DOHH2 (cell line): ENCODE measurements at regions not wholly inside any gene's neighbourhood (a gene's known extent, or its start where the extent isn't known, plus 50 kb on each side); places are given as distances from the start of the nearest gene placed in this dataset.

ENCODE experiments used
- CTCF ChIP-seq: fragments of 200-600 bp; sonication (generic); IDR thresholded peaks from one replicate; pipeline ENCODE4 v1.5.1; 2014; ENCODE audit warnings: antibody characterized with exemption, mild to moderate bottlenecking, low read depth, low read length; ENCODE audit not compliant: poor library complexity, severe bottlenecking
- EZH2phosphoT487 ChIP-seq: fragments of 200-600 bp; sonication (generic); IDR thresholded peaks from 2 replicates; pipeline ENCODE4 v1.6.1; 2017; ENCODE audit warnings: borderline replicate concordance, mild to moderate bottlenecking, antibody characterized with exemption, low read length, moderate library complexity, mixed read lengths

DNA sequence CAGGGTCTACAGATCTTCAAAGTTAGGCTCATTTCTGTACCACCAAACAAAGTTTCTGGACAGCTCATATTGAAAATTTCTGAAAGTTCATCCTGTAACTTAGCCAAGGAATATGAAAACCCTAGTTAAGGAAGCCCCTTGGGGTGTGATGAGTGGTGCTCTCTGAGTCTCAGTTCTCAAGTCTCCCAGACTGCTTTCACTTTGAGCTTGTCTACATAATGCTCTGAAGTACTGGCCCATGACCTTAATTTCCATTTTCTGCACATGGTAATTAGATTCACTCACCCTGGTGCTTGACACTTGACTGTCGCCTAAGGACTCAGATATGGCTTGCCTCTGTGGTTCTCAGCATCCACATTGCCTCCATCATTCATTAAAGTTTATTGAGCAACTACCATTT lies 51.7 kb upstream of the SATB2 start:
- TF ChIP-seq CTCF (no peak), EZH2phosphoT487 (no peak)
